ENCODE measurements at regions not wholly inside any gene's neighbourhood (a gene's known extent, or its start where the extent isn't known, plus 50 kb on each side); places are given as distances from the start of the nearest gene placed in this dataset.

DNA sequence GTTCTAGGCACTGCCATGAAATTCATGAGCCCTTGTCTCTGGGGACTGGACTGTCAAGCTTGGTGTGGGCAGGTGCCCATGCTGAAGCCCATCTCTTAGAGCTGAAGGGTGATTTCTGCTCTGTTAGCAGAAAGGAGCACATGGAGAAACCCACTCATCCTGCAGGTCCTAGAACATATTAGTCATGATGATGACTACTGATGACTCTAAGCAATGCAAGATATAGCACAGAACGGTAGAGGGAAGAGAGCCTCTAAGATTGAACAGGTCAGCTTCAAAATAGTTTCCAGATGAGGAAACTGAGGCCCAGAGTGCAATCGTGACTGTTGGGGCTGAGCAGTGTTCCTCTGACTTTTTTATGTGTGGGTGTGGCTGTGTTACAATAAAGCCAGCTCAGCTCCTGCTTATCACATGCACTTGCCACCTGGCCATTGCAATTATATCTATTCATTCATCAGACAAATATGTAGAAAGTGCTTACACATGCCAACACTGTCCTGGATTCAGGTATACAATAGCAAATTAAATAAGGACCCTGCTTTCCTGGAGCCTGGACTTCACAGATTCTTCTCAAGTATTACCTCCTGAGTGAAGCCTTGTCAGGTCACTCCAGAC is 140.2 kb upstream of the BRINP1 start:
- TF ChIP-seq, protein P1, sequence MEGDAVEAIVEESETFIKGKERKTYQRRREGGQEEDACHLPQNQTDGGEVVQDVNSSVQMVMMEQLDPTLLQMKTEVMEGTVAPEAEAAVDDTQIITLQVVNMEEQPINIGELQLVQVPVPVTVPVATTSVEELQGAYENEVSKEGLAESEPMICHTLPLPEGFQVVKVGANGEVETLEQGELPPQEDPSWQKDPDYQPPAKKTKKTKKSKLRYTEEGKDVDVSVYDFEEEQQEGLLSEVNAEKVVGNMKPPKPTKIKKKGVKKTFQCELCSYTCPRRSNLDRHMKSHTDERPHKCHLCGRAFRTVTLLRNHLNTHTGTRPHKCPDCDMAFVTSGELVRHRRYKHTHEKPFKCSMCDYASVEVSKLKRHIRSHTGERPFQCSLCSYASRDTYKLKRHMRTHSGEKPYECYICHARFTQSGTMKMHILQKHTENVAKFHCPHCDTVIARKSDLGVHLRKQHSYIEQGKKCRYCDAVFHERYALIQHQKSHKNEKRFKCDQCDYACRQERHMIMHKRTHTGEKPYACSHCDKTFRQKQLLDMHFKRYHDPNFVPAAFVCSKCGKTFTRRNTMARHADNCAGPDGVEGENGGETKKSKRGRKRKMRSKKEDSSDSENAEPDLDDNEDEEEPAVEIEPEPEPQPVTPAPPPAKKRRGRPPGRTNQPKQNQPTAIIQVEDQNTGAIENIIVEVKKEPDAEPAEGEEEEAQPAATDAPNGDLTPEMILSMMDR (IDR thresholded peaks at IDR 0.05; ENCODE audit: extremely low read depth in 1 of 2, insufficient read depth in 1 of 2, low read depth in 1 of 2, low read length in 2 of 2): no peak
- TF ChIP-seq POLR2AphosphoS5 (IDR thresholded peaks at IDR 0.05; ENCODE audit: insufficient read depth, low read depth, low read length) (no peak), POLR2A (IDR thresholded peaks at IDR 0.05; ENCODE audit: low read depth, low read length) (no peak), FOS (IDR thresholded peaks at IDR 0.05; ENCODE audit: borderline replicate concordance, insufficient read depth, low read length) (no peak)

Measured in endothelial cell of umbilical vein (primary cell).